Stimulated activated CD4-positive, alpha-beta T cell treated with anti-CD3 and anti-CD28 coated beads, TNF-alpha, amount 100 ng/mL, for 24 hours (primary cell): ENCODE measurements at regions not wholly inside any gene's neighbourhood (a gene's known extent, or its start where the extent isn't known, plus 50 kb on each side); places are given as distances from the start of the nearest gene placed in this dataset.
A peak's percentile ranks its signal among the peaks of the same experiment; 100 is the strongest.
"Not testable (repeated sequence)": the region's sequence is repeated elsewhere in the genome, so short reads cannot be mapped to it uniquely, and the experiment has no call there.

ENCODE experiments used
- DNase-seq, 3 experiments: peaks; one replicate each; pipeline ENCODE4 v3.0.0-alpha.2; 2020; ENCODE audit warnings: low read depth in 3 of 3

DNA sequence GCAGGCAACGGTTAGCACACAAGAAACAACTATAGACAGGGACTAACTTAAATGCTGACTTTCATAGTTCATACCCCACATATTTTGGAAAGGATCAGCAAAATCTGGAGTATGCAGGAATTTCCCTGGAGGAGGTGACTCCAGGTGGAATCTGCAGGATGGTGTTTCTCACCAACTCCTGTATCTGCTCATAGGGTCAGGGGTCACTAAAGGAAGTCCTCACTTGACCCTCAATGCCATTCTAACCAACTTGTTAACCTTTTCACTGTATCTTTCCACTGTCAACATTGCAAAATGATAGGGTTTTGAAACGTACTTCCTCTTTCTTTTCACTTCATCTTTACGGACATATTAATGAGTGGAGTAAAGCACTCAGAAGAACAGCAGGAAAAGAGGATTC lies 207.0 kb upstream of the CXCR4 start:
- no peak for DNase-seq

DNA sequence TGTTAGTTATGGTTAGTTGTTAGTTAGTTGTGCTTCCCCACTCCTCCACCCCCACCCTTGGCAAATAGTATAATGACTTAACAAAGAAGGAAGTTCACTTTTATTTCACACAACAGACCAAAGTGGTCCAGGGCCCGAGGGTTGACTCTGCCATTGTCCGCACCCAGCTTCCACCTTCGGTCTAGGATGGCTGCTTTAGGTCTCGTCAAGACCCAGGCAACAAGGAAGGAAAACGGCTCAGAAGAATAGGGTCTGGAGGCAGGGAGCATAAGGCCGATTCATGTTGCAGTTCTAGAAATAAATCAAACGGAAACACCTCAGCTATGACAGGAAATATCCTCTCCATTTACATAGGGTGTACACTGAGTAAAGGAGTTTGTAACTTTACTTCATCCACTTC lies 206.0 kb upstream of the CXCR4 start:
- DNase-seq, result no peak

DNA sequence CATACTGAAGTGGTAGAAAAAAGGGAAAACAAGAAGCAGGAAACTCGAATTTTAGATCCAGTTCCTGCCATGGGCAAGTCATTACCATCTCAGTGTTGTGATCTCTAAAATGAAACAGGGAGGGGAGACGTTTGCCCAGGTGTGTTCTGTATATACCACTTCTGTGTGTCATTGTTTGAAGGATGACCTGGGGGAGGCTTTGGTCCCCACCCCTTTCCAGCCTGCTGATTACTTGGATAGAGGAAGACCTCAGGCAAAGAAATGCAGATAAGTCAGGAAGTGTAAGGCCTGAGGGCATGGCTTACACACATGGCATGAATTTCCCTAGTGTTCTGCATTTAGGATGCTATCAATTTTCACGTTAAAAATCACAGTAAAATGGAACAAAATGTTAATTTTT lies 205.2 kb upstream of the CXCR4 start:
- no peak for DNase-seq

DNA sequence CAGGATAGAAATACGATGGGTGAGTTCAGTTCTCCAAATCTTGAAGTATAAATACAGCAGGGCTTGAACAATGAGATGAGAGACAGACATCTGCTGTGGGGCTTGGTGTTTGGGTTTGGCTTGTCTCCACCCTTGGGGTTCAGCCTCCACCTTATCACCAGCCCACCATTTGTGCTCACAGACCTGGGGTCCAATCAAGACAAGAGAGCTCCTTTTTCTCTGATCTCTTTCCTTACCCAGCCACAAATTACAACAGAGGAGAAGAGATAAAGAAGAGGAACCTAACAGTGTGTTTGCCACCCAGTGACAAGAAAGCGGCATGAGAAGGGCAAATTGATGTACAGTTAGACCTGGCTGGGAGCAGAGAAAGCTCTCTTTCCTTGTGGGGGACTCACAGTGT lies 204.5 kb upstream of the CXCR4 start:
- DNase-seq, result no peak

DNA sequence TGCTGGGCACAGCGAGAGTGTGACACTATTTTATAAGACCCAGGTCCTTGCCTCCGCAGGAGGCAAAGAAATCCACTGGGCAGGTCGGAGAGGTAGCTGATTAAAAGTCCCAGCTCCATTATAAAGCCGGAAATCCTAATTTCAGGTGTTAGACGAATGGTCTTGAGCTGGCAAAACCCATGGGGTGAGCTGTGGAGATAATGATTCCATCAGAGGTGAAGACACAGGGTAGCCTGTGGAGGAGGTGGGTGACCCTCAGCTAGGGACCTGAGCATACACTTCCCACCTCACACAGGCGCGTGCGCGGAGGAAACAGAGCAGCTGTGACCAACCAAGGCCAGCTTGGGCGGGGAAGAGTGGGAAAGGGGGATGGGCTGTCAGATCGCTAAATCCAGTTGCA lies 201.7 kb upstream of the CXCR4 start:
- no peak for DNase-seq

DNA sequence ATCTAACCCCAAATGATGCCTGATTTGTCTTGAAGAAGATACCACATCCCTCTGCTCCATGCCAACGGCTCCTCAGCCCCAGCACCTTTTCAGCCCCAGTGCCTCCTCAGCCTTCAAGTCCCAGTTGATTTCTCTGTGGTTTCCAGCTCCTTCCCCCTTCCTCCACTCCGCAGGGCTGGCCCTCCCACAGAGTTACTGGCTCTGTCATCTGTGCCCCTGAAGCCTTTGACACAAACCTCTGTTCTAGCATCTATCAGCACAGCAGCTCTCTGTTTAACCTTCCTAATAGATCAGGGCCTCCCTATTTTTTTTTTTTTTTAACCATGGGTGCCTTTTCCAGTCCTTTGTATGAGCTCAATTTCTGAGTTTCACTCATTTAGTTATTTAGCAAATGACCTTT lies 201.3 kb upstream of the CXCR4 start:
- DNase-seq, result peak in 1 of 3 experiments; percentile 46

DNA sequence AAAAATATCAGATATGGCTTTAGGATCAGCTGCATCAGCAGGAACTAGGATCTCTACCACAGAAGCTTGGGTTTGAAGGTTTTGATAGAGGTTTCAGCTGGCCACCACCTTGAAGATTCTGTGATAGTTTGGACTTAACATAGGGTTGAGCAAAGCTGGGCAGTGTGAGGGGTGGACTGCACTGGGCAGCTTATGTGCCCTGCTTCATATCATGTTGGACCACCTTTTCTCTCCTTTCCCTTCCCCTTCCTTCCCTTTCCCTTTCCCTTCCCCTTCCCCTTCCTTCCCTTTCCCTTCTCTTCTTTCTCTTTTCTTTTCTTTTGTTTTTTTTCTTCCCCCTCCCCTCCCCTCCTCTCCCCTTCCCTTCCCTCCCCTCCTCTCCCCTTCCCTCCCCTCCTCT lies 196.3 kb upstream of the CXCR4 start:
- no peak for DNase-seq

DNA sequence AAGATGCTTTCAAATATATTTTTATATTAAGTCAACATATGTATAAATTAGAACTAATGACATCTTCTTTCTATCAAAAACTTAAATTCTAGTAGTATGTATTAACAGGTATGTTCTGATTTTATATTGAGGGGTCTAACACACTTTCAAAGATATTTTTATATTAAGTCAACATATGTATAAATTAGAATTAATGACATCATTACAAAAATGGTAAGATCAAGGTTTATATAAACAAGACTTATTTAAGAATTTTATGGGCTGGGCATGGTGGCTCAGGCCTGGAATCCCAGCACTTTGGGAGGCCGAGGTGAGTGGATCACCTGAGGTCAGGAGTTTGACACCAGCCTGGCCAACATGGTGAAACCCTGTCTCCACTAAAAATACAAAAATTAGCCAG lies 194.6 kb upstream of the CXCR4 start:
- DNase-seq, result not testable (repeated sequence)

DNA sequence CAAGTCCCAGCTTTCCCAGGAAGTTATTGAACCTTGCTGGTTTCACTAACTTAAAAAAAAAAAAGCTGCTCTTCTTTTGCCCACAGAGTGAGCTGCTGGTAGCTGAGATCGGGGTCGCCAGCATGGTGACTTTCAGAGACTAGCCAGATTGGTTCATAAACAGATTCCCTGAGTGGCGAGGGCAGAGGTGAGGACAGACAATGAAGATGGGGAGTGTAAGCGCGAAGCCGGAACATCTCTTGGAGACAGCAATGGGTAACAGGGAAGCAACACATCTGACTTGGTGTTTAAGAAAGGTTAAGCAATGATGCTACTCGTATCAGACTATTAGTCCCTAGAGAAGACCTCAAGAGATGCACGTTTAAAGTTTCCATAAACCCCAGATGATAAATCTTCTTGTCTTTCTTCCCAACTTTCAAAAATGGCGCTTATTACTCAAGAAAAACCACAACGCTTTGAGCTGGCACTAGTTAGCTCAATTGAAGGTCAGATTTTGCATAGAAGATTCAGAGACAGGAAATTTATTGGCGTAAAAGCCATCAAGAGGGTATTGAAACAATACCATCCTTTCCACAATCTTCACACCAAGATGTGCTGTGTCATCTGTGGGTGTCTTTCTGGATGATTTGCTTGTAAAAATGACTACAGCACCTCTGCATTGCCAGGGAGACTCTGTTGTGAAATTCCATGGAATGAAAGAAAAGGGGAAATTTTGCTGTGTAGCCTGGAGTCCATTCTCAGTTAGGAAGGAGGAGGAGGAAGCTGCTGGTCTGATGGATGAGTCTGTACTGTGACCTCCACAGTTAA lies 193.1 kb upstream of the CXCR4 start:
- DNase-seq, result peak in 1 of 3 experiments; percentile 8

DNA sequence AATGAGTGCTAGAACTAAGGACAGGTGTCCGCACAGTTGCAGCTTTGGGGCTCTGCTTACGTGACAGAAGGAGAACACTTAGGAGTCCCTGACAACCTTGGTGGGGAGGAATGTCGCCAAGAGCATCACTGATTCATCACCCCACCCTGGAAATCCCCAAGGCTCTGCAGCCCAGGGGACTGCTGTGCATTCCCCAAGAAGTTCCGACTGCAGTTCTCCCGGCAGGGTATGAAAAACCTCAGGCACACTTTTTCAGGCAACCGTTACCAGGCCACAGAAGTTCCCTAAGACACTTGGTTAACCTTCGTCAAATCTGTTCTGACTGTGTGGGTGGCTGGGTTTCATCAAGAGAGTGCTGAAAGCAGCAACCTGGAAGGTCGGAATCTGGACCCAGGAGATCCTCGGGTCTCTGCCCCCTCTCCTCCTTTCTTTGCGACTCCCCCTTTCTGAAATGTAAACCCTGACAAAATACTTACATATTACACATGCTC lies 192.1 kb upstream of the CXCR4 start:
- DNase-seq, result peak in 1 of 3 experiments; percentile 36

DNA sequence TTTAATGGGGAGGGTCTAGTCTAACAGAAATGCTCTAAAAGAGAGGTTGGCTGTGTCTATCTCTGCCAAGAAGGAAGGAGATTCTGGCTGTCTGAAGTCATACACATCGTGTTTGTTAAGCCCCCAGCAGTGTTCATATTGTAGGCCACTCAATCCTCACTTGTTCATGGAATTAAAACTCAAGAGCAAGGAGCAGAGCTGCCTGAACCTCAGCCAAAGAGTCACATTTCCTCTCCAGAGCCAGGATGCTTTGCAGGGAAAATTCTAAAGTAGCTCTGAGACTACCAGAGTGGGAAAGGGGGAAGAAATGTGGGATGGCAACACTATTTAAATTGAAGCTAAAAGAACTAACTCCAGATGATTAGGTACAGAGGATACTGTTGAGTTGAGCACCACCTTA lies 190.7 kb upstream of the CXCR4 start:
- no peak for DNase-seq

DNA sequence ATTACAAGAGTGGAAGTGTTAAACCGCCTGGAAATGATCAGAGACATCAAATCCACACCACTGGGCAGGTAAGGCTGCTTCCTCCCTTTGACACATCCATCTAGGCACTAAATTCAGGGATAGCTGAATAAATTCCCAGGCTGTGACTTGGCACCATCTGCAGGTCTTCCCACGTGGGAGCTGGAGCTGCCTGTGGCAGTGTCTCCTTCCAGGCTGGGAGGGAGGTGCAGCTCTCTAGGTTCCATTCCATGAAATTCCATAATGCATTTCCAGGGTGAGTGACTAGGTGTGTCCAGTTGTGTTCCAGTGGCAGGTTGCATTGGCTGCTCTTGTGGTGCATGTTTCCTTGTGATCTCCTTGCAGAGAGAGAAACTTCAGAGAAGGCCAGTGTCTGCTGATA lies 188.9 kb upstream of the CXCR4 start:
- DNase-seq, result no peak

DNA sequence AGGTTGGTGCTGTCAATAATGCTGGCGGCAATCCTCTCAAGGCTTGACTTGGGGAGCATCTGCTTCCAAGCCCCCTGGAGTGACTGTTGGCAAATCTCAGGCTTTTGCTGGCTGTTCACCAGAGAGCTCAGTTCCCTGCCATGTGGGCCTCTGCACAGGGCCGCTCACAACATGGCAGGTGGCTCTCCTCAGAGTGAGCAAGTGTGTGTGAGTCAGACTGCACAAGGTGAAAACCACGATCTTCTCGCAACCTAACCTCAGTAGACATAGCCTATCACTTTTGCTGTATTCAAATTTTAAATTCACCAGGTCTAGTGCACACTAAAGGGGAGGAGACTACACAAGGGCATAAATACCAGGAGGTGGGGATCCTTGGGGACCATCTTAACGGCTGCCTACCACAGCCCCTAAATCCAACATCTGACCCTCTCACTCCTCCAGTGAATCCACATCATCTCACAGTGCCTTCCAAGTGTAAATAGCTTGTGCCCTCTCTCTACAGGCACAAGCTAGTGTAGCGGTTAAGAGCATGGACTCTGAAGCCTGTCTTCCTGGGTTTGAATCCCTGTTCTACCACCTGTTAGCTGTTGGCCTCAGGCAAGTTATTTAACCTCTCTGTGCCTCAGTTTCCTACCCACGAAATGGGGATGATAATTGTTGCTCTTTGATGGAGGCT lies 187.7 kb upstream of the CXCR4 start:
- DNase-seq, result peak in 2 of 3 experiments; percentile 33 to 67

DNA sequence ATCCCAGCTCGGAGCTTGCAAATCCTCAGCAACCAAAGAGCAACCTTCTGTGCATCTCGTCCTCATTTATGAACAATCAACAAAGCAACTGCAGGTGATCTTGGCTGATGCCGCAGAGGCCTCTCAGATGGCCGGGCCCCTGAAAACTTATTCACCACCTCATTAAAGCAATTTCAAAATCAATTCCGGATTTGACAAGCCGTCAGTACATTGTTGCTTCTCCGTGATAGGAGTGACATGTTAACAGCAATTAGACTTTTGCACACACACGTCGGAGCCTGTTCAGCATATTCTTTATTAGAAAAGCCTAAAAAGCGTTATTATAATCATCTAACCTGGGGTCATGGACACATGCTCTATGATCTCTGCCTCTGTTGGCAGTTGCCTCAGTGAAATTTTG lies 183.1 kb upstream of the CXCR4 start:
- DNase-seq, result no peak

DNA sequence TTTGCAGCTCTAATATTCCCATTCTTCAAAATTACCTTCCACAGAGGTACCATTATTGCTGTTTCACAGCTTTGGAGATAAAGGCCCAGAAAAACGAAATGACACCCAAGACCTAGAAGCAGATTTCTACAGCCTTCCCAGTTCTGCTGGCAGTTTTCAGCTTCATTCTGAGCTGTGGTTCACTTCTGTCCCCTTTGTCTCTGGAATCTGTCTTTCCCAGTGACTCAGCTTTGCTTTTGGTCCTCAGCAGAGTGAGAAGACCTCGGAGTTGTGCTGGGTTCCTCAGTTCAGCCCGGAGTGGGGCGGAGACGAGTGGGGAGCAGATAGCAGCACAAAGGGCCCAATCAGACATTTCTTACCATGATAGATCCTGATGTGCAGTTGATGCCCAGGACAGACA lies 180.7 kb upstream of the CXCR4 start:
- no peak for DNase-seq

DNA sequence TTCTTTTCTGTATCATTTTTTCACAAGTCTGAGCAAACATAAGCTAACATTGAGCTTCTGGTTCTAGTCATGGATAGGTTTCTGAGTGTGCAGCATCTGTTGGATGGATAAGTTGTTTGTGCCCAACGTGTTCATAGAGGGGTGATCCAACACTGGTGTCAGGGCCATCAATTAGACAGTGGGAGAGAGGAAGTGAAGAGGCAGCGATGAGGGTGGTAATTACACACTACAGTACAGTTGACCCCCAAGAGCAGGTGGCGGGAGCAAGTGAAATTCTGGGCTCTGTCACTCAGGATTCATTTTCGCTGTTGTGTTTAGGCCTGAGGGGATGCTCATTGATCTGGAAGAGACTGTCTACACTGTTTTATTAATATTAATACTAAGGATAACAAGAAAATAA lies 180.0 kb upstream of the CXCR4 start:
- no peak for DNase-seq

DNA sequence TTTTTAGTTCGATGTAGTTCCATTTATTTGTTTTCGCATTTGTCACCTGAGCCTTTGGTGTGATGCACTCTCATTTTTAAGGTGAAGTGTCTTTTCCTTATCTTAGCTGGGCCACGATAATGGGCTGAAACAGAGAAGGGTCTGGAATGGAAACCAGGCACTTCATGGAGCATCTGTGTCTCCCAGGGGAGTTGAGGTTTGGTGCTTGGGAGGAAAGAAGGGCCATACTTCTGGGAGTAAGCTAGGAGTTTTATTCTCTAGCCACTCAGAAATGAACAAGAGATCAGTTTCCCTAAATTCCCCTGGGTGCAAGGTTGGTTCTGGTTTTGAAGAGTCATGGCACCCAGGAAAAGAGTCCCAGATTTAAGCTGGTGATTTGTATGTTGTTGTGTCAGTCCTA lies 179.4 kb upstream of the CXCR4 start:
- DNase-seq, result no peak

DNA sequence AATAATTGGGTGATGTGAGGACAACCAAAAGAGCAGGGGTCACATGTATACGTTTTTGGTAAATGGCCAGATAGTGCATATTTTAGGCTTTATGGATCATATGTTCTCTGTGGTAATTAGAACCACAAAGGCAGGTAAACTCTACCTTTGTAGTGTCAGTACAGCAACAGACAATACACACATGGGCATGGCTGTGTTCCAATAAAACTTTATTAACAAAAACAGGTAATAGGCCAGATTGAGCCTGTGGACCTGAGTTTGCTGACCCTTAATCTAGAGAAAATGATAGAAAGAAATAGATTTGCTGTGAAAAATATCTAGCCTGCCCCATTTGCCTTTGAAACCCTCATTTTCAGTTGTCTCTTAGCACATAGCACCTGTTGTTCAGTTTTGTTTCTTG lies 177.2 kb upstream of the CXCR4 start:
- DNase-seq, result no peak

DNA sequence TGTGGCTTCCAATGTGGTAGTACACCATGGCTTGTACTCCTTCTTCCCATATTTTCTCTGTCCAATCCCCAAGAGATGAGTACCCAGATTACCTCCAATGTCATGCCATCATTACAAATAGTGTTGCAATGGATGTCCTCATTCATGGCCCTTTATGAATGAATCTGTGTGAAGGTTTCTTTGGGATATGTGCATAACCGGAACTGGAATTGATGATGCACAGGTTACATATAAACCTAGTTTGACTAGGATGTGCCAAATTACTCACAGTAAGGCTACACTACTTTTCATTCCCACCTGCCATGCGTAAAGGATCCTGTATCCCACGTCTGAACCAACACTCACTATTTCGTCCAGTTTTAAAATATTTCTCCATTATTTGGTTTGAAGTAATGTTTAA lies 173.9 kb upstream of the CXCR4 start:
- DNase-seq, result no peak

DNA sequence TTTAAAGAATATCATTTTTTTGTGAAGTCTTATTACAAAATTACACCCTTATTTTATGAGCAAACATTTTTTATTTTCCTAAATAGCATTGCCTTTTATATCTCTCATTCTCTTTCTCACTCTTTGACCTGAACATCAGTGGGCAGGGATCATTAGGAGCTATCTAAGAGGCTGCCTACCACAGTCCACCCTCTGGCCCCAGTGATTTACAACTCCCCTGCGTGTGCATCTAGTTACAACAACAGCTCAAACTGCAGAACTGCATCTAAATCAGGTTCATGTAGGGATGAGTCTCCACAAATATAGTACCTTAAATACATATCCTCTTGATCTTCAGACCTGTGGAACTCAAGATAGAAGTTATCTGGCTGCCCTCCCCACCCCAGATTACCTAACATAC lies 172.4 kb upstream of the CXCR4 start:
- DNase-seq, result no peak

DNA sequence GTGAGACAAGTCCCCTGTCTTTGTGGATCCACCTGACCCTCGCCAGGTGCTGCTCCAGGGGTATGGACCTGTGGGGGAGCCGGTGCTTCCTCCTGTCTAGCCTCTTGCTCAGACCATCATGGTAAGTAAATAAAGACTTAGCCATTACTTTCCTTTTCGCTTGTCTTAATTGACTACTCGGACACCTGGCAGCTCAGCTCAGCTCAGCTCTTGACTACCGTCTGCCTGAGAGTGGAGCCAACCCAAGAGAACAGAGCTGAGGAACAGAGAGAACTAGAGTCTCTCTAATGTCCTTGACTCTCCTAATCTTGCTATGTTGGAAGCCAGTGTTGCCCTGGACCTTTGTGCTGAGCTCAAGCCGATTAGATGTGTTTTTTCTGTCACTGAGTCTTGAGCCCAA lies 170.3 kb upstream of the CXCR4 start:
- no peak for DNase-seq

DNA sequence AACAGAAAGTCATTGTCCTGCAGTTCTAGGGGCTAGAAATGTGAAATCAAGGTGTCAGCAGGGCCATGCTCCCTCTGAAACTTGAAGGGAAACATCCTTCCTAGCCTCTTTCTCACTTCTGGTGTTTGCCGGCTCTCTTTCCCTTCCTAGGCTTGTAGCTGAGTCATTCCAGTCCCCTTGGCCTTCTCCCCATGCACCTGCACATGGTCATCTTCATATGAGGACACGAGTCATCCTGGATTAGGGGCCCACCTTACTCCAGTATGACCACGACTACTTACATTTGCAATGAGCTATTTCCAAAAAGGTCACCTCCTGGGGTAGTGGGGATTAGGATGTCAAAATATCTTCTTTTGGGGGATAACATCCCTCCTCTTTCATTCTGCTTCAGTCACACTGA lies 168.5 kb upstream of the CXCR4 start:
- no peak for DNase-seq
